ENCODE measurements at regions not wholly inside any gene's neighbourhood (a gene's known extent, or its start where the extent isn't known, plus 50 kb on each side); places are given as distances from the start of the nearest gene placed in this dataset.

DNA sequence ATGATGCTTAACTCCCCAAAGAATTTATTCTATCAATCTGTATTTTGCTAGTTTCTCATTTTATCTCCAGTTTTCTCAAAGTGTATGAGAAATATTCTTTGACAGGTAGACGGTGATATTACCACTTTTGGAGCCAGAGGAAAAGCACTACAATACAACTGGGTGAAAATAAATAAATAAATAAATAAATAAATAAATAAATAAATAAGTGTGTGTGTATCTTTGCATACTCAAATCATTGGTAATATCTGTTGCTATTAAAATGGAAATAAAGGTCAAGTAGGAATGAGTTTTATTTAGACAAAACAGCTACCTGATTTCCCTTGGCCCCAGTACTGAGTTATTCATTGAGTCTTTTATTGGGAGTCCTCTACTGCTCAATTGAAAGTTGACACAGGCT lies 114.3 kb downstream of the RBMX2 start:
- TF ChIP-seq, protein P1, sequence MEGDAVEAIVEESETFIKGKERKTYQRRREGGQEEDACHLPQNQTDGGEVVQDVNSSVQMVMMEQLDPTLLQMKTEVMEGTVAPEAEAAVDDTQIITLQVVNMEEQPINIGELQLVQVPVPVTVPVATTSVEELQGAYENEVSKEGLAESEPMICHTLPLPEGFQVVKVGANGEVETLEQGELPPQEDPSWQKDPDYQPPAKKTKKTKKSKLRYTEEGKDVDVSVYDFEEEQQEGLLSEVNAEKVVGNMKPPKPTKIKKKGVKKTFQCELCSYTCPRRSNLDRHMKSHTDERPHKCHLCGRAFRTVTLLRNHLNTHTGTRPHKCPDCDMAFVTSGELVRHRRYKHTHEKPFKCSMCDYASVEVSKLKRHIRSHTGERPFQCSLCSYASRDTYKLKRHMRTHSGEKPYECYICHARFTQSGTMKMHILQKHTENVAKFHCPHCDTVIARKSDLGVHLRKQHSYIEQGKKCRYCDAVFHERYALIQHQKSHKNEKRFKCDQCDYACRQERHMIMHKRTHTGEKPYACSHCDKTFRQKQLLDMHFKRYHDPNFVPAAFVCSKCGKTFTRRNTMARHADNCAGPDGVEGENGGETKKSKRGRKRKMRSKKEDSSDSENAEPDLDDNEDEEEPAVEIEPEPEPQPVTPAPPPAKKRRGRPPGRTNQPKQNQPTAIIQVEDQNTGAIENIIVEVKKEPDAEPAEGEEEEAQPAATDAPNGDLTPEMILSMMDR (conservative IDR thresholded peaks at IDR 0.05 in 1 of 2, IDR thresholded peaks at IDR 0.05 in 1 of 2; ENCODE audit: extremely low read depth in 1 of 2, insufficient read depth in 1 of 2, low read depth in 1 of 2, low read length in 2 of 2) = no peak
- no peak for TF ChIP-seq EZH2 (IDR thresholded peaks at IDR 0.05; ENCODE audit: borderline replicate concordance, low read length)

Measured in mammary epithelial cell (primary cell).